HG03442 (cell line): ENCODE measurements at regions not wholly inside any gene's neighbourhood (a gene's known extent, or its start where the extent isn't known, plus 50 kb on each side); places are given as distances from the start of the nearest gene placed in this dataset.
"Not testable (repeated sequence)": the region's sequence is repeated elsewhere in the genome, so short reads cannot be mapped to it uniquely, and the experiment has no call there.

Experiments used
- ATAC-seq: cut with Tn5 transposase; IDR thresholded peaks from one replicate; pipeline ENCODE4 v1.9.1; 2021; ENCODE audit warnings: mild to moderate bottlenecking, moderate library complexity; ENCODE audit not compliant: unreplicated experiment

DNA sequence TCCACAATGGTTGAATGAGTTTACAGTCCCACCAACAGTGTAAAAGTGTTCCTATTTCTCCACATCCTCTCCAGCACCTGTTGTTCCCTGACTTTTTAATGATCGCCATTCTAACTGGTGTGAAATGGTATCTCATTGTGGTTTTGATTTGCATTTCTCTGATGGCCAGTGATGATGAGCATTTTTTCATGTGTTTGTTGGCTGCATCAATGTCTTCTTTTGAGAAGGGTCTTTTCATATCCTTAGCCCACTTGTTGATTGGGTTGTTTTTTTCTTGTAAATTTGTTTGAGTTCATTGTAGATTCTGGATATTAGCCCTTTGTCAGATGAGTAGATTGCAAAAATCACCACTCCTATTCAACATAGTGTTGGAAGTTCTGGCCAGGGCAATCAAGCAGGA lies 287.6 kb upstream of the RASGRP1 start:
- not testable (repeated sequence) for ATAC-seq

DNA sequence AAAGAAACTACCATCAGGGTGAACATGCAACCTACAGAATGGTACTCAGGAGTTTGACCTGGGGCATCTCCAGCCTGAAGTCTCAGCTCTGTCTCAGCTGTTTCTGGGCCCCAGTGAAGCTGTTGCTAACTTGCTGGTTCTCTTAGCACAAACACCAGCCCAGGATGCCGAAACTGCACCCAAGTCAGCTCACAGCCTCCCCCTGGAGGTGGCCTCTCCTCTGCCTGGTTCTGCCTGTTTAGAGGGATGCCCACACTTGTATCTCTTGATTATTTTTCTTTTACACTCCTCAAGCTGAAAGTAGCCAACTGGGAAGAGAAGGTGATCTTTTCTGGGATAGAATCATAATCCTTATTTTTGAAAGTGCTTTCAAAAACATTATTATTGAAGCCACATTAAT lies 289.0 kb upstream of the RASGRP1 start:
- ATAC-seq: no peak

DNA sequence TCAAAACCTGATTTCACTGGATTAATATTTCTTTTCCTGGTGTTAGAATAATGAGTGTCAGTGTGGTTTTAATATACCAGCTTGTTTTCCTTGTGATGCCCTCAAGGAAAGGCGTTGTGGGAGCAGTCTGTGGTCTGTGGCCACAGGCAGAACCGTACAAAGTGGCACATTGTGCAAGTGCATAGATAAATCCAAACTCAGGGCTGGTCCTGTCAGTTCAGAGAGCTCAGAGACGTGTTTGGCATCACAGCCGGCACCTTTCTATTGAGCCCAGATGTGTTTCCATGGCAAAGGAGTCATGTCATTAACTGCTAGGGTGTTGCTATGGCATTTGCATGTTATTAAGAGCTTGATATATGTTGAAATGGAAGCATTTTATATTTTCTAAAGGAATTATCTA lies 289.9 kb upstream of the RASGRP1 start:
- ATAC-seq: no peak

DNA sequence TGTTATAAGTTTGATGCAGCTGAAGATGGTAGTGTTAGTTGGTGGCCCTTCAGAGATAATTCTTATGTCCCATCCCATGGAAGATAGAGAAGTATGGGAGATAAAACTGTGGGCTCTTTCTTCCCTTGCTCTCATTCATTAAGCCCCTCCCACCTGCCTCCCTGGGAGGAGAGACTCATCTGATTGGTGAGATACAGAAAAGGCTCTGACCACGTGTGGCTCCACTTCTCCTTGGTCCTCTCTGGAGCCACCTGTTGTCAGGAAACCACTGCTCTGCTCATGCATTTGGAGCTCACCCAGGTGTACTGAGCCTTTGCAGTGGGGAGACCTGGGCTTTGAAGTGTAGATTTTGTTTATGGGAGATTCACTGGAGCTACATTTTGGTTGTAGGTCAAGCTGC lies 293.2 kb upstream of the RASGRP1 start:
- no peak for ATAC-seq

DNA sequence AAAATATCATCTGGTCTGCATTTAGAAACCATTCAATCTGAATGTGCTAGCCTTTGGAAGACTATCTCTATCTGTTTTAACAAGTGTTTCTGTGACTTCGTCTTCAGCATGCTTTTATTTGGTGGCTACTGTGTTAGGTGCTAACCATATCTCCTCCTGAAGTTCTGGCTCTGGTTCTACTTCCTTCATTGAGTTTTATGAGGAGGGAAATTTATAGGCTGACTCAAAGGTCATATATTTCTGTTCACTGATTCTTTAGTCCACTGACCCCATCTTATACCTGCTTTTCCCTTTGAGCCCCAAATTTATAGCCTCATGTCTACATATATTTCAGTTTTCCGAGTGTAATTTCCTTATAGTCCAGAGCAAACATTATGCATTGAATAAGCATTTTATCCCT lies 295.0 kb upstream of the RASGRP1 start:
- ATAC-seq: no peak

DNA sequence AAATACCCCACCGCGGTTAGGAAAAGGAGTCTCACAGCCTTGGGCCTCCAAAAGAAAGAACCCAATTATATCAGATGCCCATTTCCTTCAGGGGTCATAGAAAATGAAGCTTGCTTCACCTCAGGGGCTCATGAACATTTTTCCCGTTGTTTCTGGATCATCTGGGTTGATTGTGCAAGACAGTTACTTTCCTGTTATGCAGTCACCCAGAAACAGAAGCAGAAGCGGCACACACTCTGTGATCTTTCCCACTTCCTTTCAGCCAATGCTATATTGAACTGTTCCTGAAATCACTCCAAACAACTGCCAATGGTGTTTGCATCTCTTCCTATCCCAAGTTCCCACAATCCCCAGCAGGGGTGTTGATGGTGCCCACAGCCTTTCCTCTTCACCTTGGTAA lies 295.6 kb upstream of the RASGRP1 start:
- no peak for ATAC-seq

DNA sequence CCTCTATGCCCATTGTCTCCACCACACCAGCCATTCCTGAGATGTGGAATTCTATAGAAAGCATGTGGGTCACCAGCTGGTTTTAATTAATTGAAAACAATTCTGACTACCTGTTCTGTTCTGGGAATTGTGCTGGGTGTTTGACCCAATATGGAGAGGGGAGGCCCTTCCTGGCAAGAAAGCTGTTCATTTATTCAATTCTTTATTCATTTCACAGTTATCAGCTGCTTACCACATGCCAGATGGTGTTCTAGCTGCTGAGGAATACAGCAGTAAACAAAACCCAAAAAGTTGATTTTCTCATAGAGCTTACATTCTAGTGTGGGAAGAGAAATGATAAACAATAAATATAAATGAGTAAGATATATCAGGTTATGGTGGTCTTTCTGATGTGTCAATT lies 296.1 kb upstream of the RASGRP1 start:
- ATAC-seq: no peak

DNA sequence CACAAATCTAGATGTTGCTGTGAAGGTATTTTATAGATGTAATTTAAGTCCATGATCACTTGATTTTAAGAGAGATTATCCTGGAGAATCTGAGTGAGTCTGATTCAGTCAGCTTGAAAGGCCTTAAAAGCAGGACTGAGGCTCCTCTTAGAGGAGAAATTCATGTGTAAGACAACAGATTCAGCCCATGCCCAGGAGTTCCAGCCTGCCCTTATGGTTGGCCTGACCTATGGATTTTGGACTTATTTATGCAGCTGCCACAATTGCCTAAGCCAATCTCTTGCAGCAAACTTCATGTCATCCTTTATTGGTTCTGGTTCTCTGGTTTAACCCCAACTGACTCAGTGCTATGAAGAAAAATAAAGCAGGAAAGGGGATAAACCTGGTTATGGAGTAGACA lies 296.5 kb upstream of the RASGRP1 start:
- no peak for ATAC-seq

DNA sequence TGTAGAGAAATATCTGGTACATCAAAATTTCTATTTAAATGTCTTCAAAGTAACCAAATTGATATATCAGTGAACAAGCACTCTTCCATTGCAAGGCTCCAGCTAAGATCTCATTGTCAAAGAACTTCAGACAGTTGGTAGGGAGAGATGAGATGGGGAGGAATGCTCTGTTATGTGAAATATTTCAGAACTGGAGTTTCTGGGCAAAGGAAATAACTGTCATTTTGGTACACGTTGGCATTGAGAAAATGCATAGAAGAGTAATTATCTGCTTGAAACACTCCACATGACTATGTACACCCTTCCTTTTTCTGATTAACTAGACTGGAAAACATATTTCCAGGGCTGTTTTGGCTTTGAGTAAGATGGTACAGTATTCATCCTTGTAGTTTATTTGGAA lies 297.5 kb upstream of the RASGRP1 start:
- ATAC-seq: no peak

DNA sequence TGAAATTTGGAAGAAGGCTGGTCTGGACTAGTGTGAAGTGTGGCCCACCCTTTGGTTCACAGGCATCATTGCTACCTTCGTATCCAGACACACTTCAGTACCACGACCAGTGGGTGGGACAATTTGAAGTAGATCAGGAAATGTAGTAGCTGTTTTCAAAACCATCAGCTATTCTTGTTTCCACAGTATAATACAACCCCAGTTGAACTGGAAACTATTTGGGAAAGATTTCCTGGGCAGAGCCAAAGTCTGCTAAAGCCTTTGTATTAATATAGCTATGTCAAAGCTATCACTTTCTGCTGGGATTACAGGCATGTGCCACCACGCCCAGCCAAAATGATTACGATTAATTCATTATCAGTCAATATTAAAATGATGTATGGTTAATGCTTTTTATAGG lies 298.8 kb upstream of the RASGRP1 start:
- no peak for ATAC-seq

DNA sequence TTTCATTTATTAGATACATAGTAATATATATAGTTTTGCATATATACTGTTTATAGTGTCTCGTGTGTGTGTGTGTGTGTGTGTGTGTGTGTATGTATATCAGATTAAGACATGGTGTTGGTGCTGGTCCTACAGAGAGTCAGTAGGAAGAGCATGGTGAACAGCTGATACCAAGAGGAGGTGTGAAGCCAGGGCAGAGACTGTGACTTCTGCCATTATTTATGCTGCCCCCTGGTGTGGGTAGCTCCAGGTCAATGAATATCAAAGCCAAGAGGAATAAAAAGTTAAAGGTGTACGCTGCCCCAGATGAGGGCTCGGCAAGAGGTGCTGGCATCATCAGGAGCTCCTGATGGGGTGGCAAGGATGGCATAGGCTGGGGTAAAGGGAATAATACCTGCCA lies 299.5 kb upstream of the RASGRP1 start:
- ATAC-seq: no peak

DNA sequence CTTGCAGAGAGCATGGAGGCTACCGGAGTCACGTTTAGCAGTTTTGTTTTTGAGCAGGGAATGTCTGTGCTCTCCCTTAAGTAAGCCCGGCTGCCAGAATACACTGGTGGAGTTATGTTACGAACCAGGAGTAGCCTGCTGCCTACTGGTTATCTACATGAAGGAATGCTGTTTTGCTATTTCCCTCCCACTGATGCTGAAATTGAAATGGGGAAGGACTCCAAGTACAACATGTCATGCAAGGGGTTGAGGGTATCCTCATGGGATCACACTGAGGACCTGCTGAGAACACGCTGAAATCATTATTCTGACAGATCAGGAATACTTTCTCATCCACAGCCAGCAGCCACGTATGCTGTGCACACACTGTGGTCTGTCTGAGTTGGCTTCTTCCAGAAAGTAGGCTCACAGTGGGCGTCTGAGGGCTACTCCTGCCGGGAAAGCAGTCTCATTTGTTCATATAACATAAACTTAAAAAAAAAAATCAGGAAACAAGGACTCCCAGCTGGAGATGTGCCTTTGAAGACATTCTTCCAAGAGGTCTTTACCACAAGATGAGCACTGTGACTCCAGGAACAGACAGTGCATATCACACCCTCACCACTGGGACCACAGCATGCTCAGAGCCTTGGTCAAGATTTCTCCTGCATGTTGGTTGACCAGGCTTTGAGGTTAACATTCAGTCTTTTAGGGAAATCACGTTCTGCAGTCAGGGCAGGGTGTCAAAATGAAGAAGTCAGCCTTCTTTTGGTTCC lies 300.4 kb upstream of the RASGRP1 start:
- ATAC-seq: no peak

DNA sequence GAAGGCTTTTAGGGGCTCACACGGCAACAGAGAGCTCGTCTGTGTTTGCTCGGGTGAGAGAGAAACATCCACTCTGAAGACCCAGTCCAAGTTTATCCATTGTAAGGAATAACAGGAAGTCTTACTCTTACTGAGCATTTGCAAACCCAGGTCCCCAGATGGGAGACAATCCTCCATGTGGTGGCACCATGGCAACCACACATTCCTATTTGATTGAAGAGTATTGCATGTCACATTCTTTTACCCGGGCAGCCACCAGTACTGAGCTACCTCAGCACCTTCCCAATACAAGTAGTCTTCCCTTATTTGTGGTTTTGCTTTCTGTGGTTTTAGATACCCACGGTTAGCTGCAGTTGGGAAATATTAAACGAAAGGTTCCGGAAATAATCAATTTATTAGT lies 302.9 kb upstream of the RASGRP1 start:
- ATAC-seq: no peak

DNA sequence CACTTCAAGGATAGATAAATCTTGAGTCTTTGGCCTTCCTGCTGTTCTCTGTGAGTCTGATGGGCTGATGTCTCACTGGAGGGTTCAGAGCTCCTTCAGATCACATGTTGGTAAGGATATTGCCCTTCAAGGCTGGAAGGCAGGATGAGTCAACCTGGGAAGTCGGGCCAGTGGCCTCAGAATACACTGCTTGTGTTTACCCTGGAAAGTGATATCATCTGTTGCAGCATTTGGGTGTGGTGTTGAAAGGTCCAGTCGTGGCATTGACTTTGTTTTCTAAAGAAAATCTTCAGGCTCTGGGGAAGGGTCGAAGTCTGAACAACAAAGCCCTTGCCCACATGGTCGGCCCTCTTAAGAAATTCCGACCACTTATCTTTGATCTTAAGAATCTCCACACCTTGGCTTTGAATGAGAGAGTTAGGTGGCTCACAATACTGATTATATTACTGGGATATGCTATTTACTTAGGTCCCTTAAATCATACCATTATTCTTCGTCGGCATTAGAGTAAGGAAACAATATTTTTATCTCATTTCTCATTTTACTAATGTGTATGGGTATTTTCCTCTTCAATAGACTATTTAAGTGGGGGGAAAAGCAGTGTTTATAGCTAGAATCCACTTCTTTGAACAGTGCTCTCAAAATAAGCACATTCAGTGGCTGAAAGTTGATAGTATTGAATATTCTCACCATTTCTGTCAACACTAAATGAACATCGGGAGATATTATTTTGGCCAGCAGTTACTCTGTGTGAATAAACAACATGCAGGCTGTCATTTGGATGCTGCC lies 303.9 kb upstream of the RASGRP1 start:
- ATAC-seq: no peak

DNA sequence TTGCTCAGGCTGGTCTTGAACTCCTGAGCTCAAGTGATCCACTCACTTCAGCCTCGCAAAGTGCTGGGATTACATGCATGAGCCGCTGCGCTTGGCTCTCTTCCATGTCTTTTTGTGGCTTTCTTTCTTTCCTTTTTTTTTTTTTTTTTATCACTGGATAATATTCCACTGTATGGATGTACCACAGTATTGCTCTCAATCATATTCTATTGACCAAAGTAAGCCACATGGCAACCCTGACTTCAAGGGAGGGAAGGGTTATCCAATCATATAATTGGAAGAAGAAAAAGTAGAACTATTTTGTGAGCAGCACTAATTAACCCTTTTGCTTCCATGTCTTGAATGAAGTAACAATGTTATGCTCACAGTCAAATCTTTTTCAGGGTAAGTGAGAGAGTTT lies 307.0 kb upstream of the RASGRP1 start:
- ATAC-seq: no peak

DNA sequence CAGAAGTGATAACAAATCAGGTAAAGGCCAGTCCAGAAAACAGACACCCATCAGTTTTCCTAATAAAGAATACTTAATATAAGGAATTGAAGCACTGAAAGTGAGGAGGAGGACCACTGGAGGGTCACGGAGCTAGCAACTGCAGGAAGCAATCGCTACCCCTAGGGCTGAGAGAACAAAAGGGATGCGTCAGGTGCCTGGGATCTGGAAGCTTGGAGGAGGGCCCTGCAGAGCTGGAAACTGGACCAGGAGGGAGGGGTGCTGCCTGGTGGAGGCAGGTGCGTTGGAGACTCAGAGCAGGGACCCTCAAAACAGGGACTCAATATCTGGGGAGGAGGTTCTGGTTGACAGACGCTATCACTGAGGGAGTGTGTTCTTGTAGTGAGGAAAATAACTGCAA lies 308.1 kb upstream of the RASGRP1 start:
- ATAC-seq: no peak

DNA sequence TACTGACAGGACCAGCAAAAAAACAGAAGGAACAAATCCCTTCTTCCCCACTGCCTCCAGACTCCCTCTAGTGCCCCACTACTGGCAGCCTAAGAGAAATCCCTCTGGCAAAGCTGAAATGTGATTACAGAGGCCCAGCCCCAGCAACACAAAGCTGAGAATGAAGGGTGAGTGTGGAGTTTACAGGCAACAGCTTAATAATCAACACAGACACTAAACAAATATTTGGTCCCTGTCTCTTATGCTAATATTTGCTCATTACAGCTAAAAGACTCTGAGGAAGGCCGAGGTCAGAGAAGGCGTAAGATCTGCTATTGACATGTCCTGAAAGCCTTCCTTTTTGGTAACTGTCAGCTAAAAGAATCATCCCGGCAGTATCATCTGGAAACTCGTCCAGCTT lies 308.5 kb upstream of the RASGRP1 start:
- ATAC-seq: no peak

DNA sequence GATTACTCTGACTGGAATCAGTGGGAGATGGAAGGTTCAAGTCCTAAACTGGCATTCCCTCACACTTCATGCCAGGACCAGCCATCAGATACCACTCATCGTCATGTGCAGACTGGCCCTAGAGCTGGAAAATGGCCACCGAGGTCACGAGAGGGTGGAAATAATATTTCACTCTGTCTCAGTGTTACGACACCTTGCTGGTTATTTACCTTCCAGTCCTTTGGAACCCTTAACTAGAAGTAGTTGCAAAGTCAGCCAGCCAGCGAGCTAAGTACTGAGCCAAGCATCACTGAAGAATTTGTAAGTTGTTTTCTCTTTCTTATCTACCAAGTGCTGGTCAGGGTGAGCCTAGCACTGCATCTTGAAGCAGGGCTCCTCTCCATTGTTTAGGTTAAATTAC lies 309.9 kb upstream of the RASGRP1 start:
- no peak for ATAC-seq

DNA sequence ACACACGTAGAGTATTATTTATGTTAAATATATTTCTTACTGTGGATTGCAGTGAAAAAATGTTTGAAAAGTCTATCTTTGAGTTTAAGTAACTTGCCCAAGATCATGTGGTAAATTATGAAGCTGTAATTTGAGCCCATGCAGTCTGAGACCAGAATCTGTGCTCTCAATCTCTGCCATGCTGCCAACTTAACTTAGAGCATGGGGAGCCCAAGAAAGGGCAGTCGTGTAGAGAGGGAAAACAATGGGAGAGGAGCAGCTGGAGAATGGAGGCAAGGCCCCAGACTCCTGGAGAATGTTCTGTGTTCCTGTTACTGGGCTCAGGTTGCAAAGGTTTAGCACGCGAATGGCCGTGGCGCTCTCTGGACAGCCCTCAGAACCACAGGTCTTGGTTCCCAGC lies 311.6 kb upstream of the RASGRP1 start:
- ATAC-seq: no peak

DNA sequence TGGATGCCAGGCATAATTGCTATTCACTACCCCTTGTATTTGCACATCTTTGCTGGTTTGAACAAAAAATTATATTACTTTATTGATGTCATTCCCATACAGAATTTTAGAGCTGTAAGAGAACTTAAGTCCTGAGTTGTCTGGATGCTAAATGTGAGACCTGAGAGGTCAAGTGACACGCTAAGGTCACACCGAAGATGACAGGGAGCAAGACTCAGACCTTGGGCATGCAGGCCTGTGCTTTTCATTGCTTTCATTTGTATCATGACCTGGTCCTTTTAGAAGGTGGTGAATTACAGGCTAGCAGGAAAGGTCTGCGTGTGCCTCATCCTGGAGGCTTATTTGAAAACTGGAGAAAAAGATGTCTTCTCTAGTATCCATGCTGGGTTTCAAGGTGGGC lies 312.0 kb upstream of the RASGRP1 start:
- no peak for ATAC-seq

DNA sequence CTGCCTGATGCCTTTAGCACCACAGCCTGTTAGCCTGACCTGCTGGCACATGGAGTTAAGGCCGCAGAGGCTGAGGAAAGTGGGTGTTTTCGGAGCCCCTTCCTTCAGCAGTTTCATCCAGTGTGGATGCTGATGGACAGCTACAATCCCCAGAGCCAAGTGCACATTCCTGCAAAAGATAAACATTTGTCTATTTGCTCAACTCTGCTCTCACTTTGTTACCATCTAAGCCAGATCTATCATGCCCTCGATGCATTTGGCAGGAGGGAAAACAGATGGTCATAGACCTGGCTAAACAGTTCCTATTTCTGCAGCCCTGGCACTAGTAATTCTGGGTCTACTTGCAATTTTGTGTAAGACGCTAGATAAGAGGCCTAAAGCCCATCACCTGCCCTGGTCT lies 312.9 kb upstream of the RASGRP1 start:
- ATAC-seq: no peak

DNA sequence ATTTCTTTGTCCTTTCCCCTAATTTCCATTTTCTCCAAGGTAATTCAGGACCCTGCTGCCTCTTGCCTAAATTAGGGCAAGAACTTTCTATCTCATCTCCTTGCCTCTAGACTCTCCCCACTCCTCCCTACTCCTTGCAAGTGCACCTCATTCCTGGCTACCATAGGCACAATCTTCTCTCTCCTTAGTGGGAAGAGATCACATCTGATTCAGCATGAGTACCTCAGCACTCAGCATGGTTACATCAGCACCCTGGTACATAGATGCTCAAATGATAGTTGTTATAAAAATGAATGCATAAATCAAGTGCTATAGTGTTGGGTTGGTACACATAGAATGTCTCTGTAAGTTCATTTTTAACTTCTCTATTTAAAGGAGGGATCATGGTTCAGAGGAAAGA lies 313.4 kb upstream of the RASGRP1 start:
- ATAC-seq: no peak

DNA sequence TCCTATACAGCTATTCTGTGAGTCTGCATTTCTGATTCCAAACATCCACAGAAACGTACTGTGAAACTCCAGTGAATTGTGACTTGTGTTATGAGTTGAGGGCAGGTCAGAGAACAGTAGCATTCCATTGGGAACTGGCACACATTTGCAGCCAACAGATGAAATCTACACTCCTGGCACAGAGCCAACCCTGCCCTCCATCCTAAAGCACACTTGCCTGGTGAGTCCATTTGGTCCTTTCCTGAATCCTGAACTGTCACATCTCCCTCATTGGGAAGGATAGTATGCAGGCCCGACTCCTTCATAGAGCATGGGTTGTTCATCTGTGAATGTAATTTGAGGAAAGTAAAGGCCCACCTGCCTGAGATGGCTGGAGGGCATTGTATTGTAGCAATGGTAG lies 314.3 kb upstream of the RASGRP1 start:
- ATAC-seq: no peak
